WTC11 (cell line): ENCODE measurements at regions not wholly inside any gene's neighbourhood (a gene's known extent, or its start where the extent isn't known, plus 50 kb on each side); places are given as distances from the start of the nearest gene placed in this dataset.

ENCODE experiments used
- ATAC-seq: fragments of 200-7000 bp; cut with Tn5 transposase; 2 replicates; pipeline ENCODE4 v1.10.0; 2021; ENCODE audit warnings: mild to moderate bottlenecking, moderate library complexity
- CTCF ChIA-PET: fragments of 300-600 bp; sonication (Branson Sonifier 250); formaldehyde crosslinking; loops from one replicate; lab custom pipeline; 2021; ENCODE audit warnings: antibody characterized with exemption; lab: Charles Lee
- POLR2A ChIA-PET: fragments of 350-600 bp; sonication (Branson Sonifier 250); formaldehyde crosslinking; loops from one replicate; lab custom pipeline; 2021; ENCODE audit warnings: antibody characterized with exemption; lab: Charles Lee
- DNase-seq: peaks from one replicate; pipeline ENCODE4 v3.0.0; 2021; ENCODE audit warnings: low spot score
- H3K27ac Mint-ChIP-seq: 2 replicates; pipeline ENCODE4 v1.8.0; 2021; ENCODE audit warnings: mixed read lengths
- H3K27me3 Mint-ChIP-seq: 2 replicates; pipeline ENCODE4 v1.8.0; 2021; ENCODE audit warnings: low read depth, mild to moderate bottlenecking, moderate library complexity, mixed read lengths
- H3K36me3 Mint-ChIP-seq: 2 replicates; pipeline ENCODE4 v1.8.0; 2021; ENCODE audit warnings: mixed read lengths
- H3K4me1 Mint-ChIP-seq: 2 replicates; pipeline ENCODE4 v1.8.0; 2022; ENCODE audit warnings: mixed read lengths
- H3K4me3 Mint-ChIP-seq: 2 replicates; pipeline ENCODE4 v1.8.0; 2021; ENCODE audit warnings: mild to moderate bottlenecking, moderate library complexity, mixed read lengths
- H3K9me3 Mint-ChIP-seq: 2 replicates; pipeline ENCODE4 v1.8.0; 2021; ENCODE audit warnings: mixed read lengths
- ATF1 ChIP-seq: sonication (generic); formaldehyde crosslinking; IDR thresholded peaks from 2 replicates; pipeline ENCODE4 v1.8.1; 2023; ENCODE audit warnings: mild to moderate bottlenecking, moderate library complexity, missing genetic modification reagents
- ATF3 ChIP-seq: sonication (generic); formaldehyde crosslinking; conservative IDR thresholded peaks from 2 replicates; pipeline ENCODE4 v1.8.1; 2022; ENCODE audit warnings: mild to moderate bottlenecking, missing genetic modification reagents
- CBFB ChIP-seq: sonication (generic); formaldehyde crosslinking; IDR thresholded peaks from 2 replicates; pipeline ENCODE4 v1.8.1; 2022; ENCODE audit warnings: mild to moderate bottlenecking, low read depth, missing genetic modification reagents
- ETV6 ChIP-seq: sonication (generic); formaldehyde crosslinking; IDR thresholded peaks from 2 replicates; pipeline ENCODE4 v1.8.1; 2022; ENCODE audit warnings: mild to moderate bottlenecking, missing genetic modification reagents
- FOXK1 ChIP-seq: sonication (generic); formaldehyde crosslinking; IDR thresholded peaks from 2 replicates; pipeline ENCODE4 v1.8.0; 2022; ENCODE audit warnings: mild to moderate bottlenecking, moderate library complexity, missing genetic modification reagents
- GTF2I ChIP-seq: fragments of 250-450 bp; sonication (Bioruptor Pico); conservative IDR thresholded peaks from 2 replicates; pipeline ENCODE4 v1.4.0; 2021; ENCODE audit warnings: mild to moderate bottlenecking
- NR1H2 ChIP-seq: sonication (generic); formaldehyde crosslinking; IDR thresholded peaks from 2 replicates; pipeline ENCODE4 v1.9.0; 2021; ENCODE audit warnings: mild to moderate bottlenecking, moderate library complexity, missing genetic modification reagents
- SMAD3 ChIP-seq: sonication (generic); formaldehyde crosslinking; IDR thresholded peaks from 2 replicates; pipeline ENCODE4 v1.8.0; 2022; ENCODE audit warnings: missing genetic modification reagents, mild to moderate bottlenecking, borderline replicate concordance
- SMAD4 ChIP-seq: sonication (generic); formaldehyde crosslinking; IDR thresholded peaks from 2 replicates; pipeline ENCODE4 v1.8.0; 2022; ENCODE audit warnings: mild to moderate bottlenecking, missing genetic modification reagents
- SP1 ChIP-seq: sonication (generic); formaldehyde crosslinking; conservative IDR thresholded peaks from 2 replicates; pipeline ENCODE4 v1.8.1; 2022; ENCODE audit warnings: missing genetic modification reagents
- TCF7 ChIP-seq: sonication (generic); formaldehyde crosslinking; IDR thresholded peaks from 2 replicates; pipeline ENCODE4 v1.8.0; 2022; ENCODE audit warnings: mild to moderate bottlenecking, low read depth, missing genetic modification reagents, moderate library complexity
- USF1 ChIP-seq: sonication (generic); formaldehyde crosslinking; IDR thresholded peaks from 2 replicates; pipeline ENCODE4 v1.8.0; 2022; ENCODE audit warnings: mild to moderate bottlenecking, missing genetic modification reagents
- ZNF396 ChIP-seq: fragments of 250-450 bp; sonication (Bioruptor Pico); IDR thresholded peaks from 2 replicates; pipeline ENCODE4 v1.8.0; 2021; ENCODE audit warnings: mild to moderate bottlenecking, moderate library complexity, borderline replicate concordance
- TF ChIP-seq, protein P1 (sequence below): fragments of 200-600 bp; IDR thresholded peaks from 2 replicates; pipeline ENCODE4 v1.8.0; 2022; ENCODE audit warnings: antibody characterized with exemption
- TF ChIP-seq, protein P2 (sequence below): sonication (generic); formaldehyde crosslinking; IDR thresholded peaks from 2 replicates; pipeline ENCODE4 v1.8.1; 2023; ENCODE audit warnings: mild to moderate bottlenecking, missing genetic modification reagents, borderline replicate concordance
- TF ChIP-seq, protein P3 (sequence below): sonication (generic); formaldehyde crosslinking; IDR thresholded peaks from 2 replicates; pipeline ENCODE4 v1.8.1; 2022; ENCODE audit warnings: low read depth, mild to moderate bottlenecking, moderate library complexity, missing genetic modification reagents, borderline replicate concordance
- TF ChIP-seq, protein P4 (sequence below): sonication (generic); formaldehyde crosslinking; IDR thresholded peaks from 2 replicates; pipeline ENCODE4 v1.8.0; 2022; ENCODE audit warnings: mild to moderate bottlenecking, missing genetic modification reagents

DNA sequence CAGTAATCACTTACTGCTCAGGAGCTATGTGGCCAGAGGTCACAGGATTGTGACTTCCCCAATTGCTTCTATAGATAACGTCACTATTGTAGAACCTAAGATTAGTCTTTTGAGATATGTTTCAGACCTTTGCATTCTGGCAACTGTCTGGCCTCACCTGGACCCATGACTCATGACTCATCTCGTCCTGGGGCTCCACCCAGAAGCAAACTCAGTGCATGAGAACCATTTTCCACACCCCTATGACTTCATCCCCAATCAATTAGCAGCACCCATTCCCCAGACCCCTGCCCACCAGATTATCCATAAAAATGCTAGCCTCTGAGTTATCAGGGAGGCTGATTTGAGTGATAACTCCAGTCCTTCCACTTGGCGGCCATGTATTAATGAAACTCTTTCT is 186.9 kb downstream of the EMP1 start:
- CTCF ChIA-PET: interaction anchor here (1.2 kb wide), 1 partner anchor 152 kb away, joined by 3 read pairs; no protein-coding TSS in a partner anchor
- Mint-ChIP-seq H3K4me3 (no peak overlapping the region), H3K27ac (no peak overlapping the region), H3K27me3 (no peaks in the 10 kb centered on the region; the same call in none of the 2 replicates), H3K36me3 (no peaks in the 10 kb centered on the region), H3K9me3 (peaks cover 4% of the 10 kb centered on the region; the same call in 1 of the 2 replicates), H3K4me1 (peaks cover 27% of the 10 kb centered on the region)
- no peak for TF ChIP-seq FOXK1 (CRISPR knock-in tag)
- ATAC-seq (no peak), DNase-seq (no peak)
- POLR2A ChIA-PET: interaction anchor here (1.0 kb wide), 1 partner anchor 13 kb away, joined by 3 read pairs; no protein-coding TSS in a partner anchor

DNA sequence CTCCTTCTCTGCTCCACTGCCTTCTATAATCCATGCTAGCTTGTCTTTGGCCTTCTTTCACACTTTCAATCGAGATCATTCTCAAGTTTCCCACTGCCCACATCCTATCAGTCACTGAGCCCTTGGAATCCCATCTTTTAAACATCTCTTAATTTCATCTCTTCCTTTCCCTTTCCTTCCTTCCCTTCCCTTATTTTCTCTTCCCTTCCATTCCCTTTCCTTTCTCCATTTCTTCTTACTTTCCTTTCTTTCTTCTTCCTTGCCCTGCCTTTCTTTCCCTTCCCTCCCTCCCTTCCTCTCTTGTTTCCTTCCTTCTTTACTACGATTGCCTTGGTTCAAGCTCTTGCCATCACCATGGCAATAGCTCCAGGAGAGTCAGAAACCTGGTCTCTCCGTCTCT is 183.8 kb downstream of the EMP1 start:
- H3K36me3 Mint-ChIP-seq: peaks cover 16% of the 10 kb centered on the region
- peaks cover 17% of the 10 kb centered on the region for H3K4me1 Mint-ChIP-seq
- POLR2A ChIA-PET: interaction anchor here (0.7 kb wide), 2 partner anchors 55 to 215 kb away, joined by 4 to 5 read pairs; no protein-coding TSS in a partner anchor
- peaks cover 17% of the 10 kb centered on the region for H3K9me3 Mint-ChIP-seq
- no peak overlapping the region for H3K4me3 Mint-ChIP-seq
- H3K27me3 Mint-ChIP-seq: no peaks in the 10 kb centered on the region; the same call in none of the 2 replicates
- H3K27ac Mint-ChIP-seq: no peak overlapping the region
- TF ChIP-seq SP1 (CRISPR knock-in tag) (no peak), ZNF396 (CRISPR knock-in tag) (no peak), SMAD3 (CRISPR knock-in tag) (no peak), ATF3 (CRISPR knock-in tag) (no peak), TCF7 (CRISPR knock-in tag) (no peak), CBFB (CRISPR knock-in tag) (no peak), ETV6 (no peak), USF1 (CRISPR knock-in tag) (no peak), NR1H2 (CRISPR knock-in tag) (no peak), ATF1 (CRISPR knock-in tag) (no peak), FOXK1 (CRISPR knock-in tag) (no peak), SMAD4 (no peak), GTF2I (CRISPR knock-in tag) (no peak)
- TF ChIP-seq, protein P1, sequence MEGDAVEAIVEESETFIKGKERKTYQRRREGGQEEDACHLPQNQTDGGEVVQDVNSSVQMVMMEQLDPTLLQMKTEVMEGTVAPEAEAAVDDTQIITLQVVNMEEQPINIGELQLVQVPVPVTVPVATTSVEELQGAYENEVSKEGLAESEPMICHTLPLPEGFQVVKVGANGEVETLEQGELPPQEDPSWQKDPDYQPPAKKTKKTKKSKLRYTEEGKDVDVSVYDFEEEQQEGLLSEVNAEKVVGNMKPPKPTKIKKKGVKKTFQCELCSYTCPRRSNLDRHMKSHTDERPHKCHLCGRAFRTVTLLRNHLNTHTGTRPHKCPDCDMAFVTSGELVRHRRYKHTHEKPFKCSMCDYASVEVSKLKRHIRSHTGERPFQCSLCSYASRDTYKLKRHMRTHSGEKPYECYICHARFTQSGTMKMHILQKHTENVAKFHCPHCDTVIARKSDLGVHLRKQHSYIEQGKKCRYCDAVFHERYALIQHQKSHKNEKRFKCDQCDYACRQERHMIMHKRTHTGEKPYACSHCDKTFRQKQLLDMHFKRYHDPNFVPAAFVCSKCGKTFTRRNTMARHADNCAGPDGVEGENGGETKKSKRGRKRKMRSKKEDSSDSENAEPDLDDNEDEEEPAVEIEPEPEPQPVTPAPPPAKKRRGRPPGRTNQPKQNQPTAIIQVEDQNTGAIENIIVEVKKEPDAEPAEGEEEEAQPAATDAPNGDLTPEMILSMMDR: no peak
- TF ChIP-seq, protein P2, sequence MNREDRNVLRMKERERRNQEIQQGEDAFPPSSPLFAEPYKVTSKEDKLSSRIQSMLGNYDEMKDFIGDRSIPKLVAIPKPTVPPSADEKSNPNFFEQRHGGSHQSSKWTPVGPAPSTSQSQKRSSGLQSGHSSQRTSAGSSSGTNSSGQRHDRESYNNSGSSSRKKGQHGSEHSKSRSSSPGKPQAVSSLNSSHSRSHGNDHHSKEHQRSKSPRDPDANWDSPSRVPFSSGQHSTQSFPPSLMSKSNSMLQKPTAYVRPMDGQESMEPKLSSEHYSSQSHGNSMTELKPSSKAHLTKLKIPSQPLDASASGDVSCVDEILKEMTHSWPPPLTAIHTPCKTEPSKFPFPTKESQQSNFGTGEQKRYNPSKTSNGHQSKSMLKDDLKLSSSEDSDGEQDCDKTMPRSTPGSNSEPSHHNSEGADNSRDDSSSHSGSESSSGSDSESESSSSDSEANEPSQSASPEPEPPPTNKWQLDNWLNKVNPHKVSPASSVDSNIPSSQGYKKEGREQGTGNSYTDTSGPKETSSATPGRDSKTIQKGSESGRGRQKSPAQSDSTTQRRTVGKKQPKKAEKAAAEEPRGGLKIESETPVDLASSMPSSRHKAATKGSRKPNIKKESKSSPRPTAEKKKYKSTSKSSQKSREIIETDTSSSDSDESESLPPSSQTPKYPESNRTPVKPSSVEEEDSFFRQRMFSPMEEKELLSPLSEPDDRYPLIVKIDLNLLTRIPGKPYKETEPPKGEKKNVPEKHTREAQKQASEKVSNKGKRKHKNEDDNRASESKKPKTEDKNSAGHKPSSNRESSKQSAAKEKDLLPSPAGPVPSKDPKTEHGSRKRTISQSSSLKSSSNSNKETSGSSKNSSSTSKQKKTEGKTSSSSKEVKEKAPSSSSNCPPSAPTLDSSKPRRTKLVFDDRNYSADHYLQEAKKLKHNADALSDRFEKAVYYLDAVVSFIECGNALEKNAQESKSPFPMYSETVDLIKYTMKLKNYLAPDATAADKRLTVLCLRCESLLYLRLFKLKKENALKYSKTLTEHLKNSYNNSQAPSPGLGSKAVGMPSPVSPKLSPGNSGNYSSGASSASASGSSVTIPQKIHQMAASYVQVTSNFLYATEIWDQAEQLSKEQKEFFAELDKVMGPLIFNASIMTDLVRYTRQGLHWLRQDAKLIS (CRISPR knock-in tag): no peak
- TF ChIP-seq, protein P3, sequence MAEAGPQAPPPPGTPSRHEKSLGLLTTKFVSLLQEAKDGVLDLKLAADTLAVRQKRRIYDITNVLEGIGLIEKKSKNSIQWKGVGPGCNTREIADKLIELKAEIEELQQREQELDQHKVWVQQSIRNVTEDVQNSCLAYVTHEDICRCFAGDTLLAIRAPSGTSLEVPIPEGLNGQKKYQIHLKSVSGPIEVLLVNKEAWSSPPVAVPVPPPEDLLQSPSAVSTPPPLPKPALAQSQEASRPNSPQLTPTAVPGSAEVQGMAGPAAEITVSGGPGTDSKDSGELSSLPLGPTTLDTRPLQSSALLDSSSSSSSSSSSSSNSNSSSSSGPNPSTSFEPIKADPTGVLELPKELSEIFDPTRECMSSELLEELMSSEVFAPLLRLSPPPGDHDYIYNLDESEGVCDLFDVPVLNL (CRISPR knock-in tag): no peak
- TF ChIP-seq, protein P4, sequence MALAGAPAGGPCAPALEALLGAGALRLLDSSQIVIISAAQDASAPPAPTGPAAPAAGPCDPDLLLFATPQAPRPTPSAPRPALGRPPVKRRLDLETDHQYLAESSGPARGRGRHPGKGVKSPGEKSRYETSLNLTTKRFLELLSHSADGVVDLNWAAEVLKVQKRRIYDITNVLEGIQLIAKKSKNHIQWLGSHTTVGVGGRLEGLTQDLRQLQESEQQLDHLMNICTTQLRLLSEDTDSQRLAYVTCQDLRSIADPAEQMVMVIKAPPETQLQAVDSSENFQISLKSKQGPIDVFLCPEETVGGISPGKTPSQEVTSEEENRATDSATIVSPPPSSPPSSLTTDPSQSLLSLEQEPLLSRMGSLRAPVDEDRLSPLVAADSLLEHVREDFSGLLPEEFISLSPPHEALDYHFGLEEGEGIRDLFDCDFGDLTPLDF (CRISPR knock-in tag): no peak
- no peak for ATAC-seq
- CTCF ChIA-PET: no interaction called here
- no peak for DNase-seq
